GM18907 (cell line): ENCODE measurements at regions not wholly inside any gene's neighbourhood (a gene's known extent, or its start where the extent isn't known, plus 50 kb on each side); places are given as distances from the start of the nearest gene placed in this dataset.
"Not testable (repeated sequence)": the region's sequence is repeated elsewhere in the genome, so short reads cannot be mapped to it uniquely, and the experiment has no call there.

Experiments used
- ATAC-seq: cut with Tn5 transposase; IDR thresholded peaks from one replicate; pipeline ENCODE4 v1.9.1; 2021; ENCODE audit warnings: mild to moderate bottlenecking, moderate library complexity; ENCODE audit not compliant: unreplicated experiment

GRCh38 chr5:114957384-114957783 is 212.3 kb downstream of the TRIM36 start:
- ATAC-seq = peak; percentile 61

DNA sequence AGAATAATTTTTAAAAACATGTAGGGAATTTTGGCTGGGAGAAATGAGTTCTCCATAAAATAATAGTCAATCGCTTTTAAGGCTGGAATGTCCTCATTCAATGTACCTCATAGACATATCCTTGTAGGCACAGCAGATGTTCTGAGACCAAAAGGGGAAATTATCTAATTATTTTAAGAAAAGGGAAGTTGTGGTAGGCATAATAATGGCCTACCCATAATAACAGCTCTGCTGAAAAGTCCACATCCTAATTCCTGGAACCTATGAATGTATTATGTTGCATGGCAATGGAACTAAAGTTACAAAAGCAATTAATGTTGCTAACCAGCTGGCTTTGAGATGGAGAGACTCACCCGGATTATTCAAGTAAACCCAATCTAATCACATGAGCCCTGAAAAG is 216.1 kb downstream of the TRIM36 start:
- no peak for ATAC-seq

GRCh38 chr5:114952876-114953275 is 216.8 kb downstream of the TRIM36 start:
- no peak for ATAC-seq

DNA sequence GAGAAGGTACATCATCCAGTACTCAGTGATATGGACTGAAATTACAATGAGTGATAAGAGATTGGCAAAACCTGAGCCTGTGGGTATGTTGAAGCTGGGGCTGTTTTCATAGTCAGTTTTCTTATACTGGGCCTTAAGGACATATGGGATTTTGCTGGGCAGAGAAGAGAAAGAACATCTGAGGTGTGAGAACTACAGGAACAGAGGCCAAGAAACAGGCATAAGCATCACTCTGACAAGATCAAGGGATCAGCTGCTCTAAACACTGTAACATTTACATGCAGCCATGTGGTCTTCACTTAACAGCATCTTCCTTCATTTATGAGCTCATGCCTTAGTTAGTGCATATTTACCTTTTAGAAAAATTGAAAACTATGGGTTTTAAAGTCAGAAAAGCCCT is 220.0 kb downstream of the TRIM36 start:
- no peak for ATAC-seq

GRCh38 chr5:114948986-114949621 is 220.6 kb downstream of the TRIM36 start:
- ATAC-seq = no peak

DNA sequence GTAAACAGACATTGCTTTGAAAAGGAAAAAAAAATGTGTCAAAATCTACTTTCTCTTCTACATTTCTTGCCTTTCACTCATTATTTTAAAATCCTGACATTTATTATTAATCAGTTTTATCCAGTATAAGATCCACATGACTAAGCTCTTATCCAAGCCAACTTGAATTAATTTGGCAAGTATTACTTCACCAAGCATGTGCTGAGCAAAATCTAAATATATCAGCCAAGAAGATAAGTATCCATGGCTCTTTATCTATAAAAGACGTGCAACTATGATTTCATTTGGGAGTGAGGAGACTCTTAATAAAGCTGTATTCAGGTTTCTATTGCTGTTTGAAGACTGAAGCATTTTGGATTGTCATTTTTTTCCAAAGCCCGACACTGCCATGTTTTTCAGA is 221.3 kb downstream of the TRIM36 start:
- ATAC-seq = no peak

GRCh38 chr5:114940709-114941108 is 229.0 kb downstream of the TRIM36 start:
- no peak for ATAC-seq

DNA sequence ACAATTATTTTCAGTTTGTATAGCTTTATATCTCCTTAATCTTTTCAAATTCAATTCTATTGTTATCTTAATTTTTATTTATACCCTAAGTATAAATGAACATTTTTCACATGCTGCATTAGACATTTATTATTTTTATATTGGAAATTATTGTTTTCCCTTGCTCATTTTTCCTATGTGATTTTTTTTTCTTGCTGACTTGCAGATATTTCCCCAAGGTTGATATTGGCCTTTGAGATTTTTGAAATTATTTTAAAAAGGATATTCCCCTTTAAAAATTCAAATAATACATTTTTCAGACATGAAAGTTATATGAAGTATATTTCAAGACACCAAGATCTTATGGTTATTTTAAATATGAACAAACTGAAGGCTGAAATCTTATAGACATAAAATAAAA is 234.2 kb downstream of the TRIM36 start:
- ATAC-seq = no peak

DNA sequence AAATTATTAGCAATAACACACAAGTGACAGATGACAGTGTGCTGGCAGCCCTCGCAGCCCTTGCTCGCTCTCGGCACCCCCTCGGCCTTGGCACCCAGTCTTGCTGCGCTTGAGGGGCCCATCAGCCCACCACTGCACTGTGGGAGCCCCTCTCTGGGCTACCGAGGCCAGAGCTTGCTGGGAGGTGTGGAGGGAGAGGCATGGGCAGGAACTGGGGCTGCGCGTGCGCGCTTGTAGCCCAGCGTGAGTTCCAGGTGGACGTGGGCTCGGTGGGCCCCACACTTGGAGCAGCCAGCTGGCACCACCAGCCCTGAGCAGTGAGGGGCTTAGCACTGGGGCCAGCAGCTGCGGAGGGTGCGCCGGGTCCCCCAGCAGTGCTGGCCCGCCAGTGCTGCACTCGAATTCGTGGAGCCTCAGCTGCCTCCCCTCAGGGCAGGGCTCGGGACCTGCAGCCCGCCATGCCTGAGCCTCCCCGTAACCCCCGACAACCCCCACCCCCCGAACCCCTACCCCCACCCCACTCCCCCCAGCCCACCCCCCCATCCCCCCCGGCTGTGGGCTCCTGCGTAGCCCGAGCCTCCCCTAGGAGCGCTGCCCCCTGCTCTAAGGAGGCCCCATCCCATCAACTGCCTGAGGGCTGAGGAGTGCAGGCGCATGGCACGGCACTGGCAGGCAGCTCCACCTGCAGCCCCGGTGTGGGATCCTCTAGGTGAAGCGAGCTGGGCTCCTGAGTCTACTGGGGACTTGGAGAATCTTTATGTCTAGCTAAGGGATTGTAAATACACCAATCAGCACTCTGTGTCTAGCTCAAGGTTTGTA is 240.9 kb downstream of the TRIM36 start:
- ATAC-seq = no peak

DNA sequence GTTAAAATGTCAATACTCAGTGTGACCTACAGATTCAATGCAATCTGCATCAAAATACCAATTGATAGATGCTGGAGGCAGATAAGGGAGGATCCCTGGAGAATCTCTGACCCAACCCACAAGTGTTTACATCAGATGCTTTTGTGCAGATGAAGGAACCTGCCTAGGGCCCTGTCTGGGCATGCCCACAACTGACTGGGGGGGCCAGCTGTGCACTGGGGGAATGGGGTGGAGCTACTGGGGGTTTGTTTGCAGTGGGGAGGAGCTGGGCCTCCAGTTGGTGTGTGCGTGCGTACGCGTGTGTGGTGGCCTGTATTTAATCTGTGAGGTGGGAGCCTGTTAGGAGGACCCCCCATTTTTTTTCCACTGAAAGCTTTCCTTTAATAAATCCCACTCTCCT is 244.9 kb downstream of the TRIM36 start:
- no peak for ATAC-seq

DNA sequence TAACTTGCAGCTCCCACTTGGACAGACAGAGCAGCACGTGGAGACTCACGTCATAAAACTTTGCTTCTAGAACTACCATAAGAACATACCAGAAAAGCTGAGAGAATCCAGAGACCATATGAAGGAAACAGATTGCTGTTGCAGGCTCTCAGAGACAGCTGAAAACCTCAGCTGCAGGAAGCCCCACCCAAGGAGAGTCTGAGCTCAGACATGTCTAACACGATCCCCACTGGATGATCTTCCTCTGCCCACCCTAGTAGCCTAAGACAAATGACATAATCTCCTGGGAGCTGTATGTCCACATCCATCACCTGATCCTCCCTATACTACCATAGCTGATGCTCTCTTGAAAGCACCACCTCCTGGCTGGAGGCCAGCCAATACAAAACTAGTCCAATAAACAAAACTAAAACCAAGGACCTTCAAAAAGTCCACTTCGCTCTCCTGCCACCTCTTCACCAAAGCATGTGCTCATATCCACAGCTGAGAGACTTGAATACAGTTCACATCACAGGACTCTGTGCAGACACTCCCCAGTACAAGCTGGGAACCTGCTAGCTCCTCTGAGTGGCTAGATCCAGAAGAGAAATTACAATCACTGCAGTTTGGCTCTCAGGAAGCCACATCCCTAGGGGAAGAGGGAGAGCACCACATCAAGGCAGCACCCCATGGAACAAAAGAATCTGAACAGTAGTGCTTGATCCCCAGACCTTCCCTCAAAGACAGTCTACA is 257.4 kb downstream of the TRIM36 start:
- ATAC-seq = no peak

GRCh38 chr5:114910727-114911126 is 259.0 kb downstream of the TRIM36 start:
- ATAC-seq = no peak

DNA sequence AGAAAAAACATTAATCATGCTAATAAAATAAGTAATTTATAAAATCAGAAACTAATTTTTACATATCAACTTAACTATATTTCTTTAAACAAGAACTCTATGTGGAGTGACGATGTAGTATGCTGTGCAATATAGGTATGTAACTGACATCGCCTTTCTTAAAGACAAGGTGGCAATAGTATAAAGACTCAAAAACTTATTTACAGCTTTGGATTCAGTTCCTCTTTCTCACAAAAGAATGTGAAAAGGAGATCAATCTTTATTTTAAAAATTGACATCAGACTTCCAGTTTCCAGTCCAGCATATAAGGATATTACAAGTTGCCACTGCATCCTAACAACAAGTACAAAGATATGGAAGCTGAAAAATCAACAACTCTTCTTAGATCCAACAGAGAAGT is 260.3 kb downstream of the TRIM36 start:
- no peak for ATAC-seq

DNA sequence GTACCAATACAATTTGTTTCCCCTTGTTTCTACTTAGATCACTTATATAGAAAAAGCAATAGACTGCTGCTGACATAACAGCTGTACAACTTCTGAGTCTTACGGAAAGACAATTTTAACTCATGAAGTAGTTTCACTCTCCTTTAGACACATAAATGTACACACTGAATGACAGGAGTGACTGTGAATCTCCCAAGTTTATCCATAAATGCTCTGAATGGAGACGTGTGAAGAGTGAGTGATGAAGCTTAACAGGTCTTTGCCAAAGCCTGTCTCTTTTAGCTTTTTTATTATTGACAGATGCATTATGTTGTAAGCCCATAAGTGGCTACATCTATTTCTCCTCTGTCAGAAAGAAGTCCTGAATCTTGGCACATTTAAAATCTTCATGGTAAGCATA is 265.9 kb downstream of the TRIM36 start:
- no peak for ATAC-seq

DNA sequence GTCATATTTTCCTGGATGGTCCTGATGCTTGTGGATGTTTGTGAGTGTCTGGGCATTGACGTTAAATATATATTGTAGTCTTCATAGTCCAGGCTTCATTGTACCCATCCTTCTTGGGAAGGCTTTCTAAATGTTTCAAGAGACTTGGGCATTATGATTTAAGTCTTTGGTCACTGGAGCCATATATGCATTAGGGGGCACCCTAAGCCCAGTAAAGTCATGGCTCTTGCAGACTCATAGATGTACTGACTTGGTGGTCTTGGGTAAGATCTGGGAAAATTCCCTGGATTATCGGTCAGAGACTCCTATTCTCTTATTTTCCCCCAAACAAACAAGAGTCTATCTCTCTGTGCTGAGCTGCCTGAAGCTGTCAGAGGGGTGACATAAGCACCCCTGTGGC is 271.1 kb downstream of the TRIM36 start:
- no peak for ATAC-seq

DNA sequence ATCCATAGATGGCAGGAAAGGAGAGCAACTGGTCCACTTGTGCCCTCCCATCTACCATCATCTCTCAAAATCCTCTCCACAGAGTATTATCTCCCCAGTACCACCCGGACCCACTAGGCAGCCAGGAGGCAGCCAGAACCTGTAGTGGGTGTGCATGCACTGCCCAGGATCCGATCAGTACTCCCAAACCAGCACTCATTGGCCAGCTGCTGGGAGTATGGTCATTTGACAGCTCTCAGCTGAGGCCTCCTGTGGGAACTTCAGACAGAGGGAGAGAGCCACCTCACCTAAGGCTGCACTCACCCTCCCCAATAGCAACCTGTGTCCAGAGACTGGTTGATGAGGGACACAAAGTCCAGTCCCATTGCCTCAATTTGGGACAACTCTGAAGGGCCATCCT is 286.0 kb downstream of the TRIM36 start:
- no peak for ATAC-seq

DNA sequence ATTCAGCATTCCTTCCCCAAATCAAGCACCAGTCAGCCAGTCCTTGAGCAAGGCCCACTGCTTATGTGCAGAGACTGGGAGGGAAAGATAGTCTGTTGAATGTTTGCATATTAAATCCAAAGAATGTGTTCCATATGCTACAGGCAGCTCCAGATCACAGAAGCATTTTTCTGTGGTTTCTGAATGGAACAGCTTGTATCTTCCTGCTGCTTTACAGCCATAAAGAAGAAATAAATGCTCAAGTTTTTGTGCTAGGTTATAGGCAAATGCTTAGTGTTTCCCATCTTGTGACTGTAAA is 310.3 kb downstream of the TRIM36 start:
- ATAC-seq = no peak

DNA sequence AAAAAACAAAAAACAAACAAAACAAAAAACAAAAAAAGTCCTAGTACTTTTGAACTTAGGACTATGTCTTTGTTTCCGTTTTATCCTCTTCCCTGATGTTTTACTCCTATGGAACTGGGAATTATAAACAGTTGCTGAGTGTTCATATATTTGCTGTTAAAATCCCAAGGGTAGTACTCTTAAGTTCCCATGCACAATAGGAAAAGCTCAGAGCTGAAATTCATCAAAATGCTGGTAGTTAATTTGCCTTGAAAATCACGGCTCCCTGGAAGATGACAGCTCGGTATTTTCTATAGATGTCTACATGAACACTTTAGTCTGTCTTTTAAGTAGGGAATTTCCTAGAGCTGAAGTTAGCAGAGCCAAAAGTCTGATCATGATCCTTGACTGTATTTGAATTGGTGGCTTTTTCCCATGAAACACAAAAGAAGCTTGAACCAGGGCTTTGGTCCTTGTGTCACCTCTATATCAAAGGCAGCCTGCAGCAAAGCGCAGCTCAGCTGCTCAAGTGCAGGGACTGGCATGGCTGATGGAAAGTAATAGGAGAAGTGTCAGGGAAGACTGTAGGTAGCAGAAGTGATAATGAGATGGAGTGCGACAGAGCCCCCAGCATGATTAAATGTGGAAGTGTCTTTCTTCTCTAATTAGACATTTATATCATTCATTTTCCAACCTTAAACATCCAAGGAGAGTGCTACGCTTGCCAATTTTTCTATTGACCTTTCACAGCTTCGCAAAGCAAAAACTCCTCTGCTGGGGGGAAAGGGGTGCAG is 310.9 kb downstream of the TRIM36 start:
- no peak for ATAC-seq

DNA sequence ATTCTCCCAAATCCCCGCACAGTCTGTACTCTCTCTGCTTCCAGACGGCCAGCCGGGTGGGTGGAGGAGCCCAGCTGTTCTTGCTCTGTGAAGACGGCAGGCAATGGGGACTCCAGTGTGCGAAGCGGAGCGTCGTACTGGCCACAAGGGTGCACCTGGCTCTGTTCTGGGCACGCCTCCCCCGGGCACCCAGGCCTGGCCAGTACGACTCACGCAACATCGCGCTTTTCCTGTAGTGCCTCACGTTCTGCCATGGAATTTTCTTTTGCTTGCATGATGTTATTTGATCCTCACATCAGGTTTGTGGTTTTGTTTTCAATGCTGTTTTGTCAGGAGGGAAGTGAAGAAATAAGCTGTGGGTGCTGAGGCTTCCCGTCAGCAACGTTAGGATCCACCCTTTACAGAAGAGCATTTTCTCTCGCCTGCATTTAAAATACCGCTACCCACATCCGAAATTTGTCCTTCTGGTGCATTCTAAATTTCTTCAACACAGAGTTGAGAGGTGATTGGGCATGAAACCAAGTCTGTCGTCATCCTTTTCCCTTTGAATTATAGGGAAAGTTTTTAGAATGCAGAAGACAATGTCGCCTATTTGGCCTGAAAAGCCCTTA is 311.7 kb downstream of the TRIM36 start:
- ATAC-seq = no peak

DNA sequence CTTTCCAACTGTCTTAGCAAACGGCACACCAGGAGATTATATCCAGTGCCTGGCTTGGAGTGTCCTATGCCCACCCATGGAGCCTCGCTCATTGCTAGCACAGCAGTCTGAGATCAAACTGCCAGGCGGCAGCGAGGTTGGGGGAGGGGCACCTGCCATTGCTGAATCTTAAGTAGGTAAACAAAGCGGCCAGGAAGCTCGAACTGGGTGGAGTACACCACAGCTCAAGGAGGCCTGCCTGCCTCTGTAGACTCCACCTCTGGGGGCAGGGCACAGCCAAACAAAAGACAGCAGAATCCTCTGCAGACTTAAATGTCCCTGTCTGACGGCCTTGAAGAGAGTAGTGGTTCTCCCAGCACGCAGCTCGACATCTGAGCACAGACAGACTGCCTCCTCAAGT is 325.0 kb downstream of the TRIM36 start:
- not testable (repeated sequence) for ATAC-seq

DNA sequence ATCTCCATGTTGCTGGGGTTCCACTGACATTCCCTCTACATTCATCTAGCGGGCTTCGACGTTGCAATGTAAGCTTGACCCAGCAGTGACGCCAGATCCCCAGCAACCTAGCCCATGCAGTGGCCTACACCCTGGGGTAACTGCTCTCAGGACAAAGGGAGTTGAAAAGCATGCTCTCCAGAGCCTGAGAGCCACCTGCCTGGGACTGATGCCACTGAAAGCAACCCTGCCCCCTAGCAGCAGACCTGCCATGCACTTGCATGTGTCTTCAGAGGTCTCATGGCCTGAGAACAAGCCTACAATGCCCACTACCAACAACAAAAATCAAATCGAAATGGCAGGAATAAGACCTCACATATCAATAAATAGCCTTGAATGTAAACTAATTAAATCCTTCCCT is 330.3 kb downstream of the TRIM36 start:
- no peak for ATAC-seq
